Parathyroid adenoma (tissue), 2 donors: ENCODE measurements at regions not wholly inside any gene's neighbourhood (a gene's known extent, or its start where the extent isn't known, plus 50 kb on each side); places are given as distances from the start of the nearest gene placed in this dataset.

Experiments
- H2AFZ ChIP-seq: fragments of 300-600 bp; sonication (generic); one replicate; pipeline ENCODE4 v1.7.0; 2017; ENCODE audit warnings: antibody characterized with exemption, mild to moderate bottlenecking
- H3K27ac ChIP-seq: fragments of 300-600 bp; sonication (generic); one replicate; pipeline ENCODE4 v1.7.0; 2017
- H3K27me3 ChIP-seq: fragments of 300-600 bp; sonication (generic); one replicate; pipeline ENCODE4 v1.7.0; 2017; ENCODE audit warnings: low read length; ENCODE audit not compliant: control insufficient read depth, insufficient read depth
- H3K36me3 ChIP-seq: fragments of 300-600 bp; sonication (generic); one replicate; pipeline ENCODE4 v1.7.0; 2017; ENCODE audit warnings: low read length; ENCODE audit not compliant: control insufficient read depth, insufficient read depth
- H3K4me1 ChIP-seq: fragments of 300-600 bp; sonication (generic); one replicate; pipeline ENCODE4 v1.7.0; 2017; ENCODE audit warnings: control low read depth
- H3K4me2 ChIP-seq: fragments of 300-600 bp; sonication (generic); one replicate; pipeline ENCODE4 v1.7.0; 2017; ENCODE audit warnings: low read length
- H3K4me3 ChIP-seq: fragments of 300-600 bp; sonication (generic); one replicate; pipeline ENCODE4 v1.7.0; 2017; ENCODE audit warnings: low read depth, low read length
- H3K79me2 ChIP-seq: fragments of 300-600 bp; sonication (generic); one replicate; pipeline ENCODE4 v1.7.0; 2017; ENCODE audit warnings: control low read depth
- H3K9ac ChIP-seq: fragments of 300-600 bp; sonication (generic); one replicate; pipeline ENCODE4 v1.7.0; 2017; ENCODE audit warnings: mild to moderate bottlenecking
- H3K9me3 ChIP-seq: fragments of 300-600 bp; sonication (generic); one replicate; pipeline ENCODE4 v1.7.0; 2017; ENCODE audit warnings: low read length; ENCODE audit not compliant: control insufficient read depth
- CTCF ChIP-seq: fragments of 300-600 bp; sonication (generic); IDR thresholded peaks from one replicate; pipeline ENCODE4 v1.7.0; 2017; ENCODE audit warnings: antibody characterized with exemption, mild to moderate bottlenecking
- donor health status: primary hyperparathyroidism.

GRCh38 chr13:104577071-104577815 lies 1511.0 kb upstream of the SLC10A2 start:
- H3K9ac ChIP-seq: no peak overlapping the region
- no peak overlapping the region for H3K27ac ChIP-seq
- no peak for TF ChIP-seq CTCF
- H3K4me3 ChIP-seq: no peak overlapping the region
- no peaks in the 10 kb centered on the region for H3K36me3 ChIP-seq
- H3K4me2 ChIP-seq: no peak overlapping the region
- no peak overlapping the region for H2AFZ ChIP-seq
- H3K4me1 ChIP-seq: no peaks in the 10 kb centered on the region
- no peaks in the 10 kb centered on the region for H3K27me3 ChIP-seq
- H3K79me2 ChIP-seq: no peaks in the 10 kb centered on the region
- no peaks in the 10 kb centered on the region for H3K9me3 ChIP-seq

- Histone ChIP-seq H3K4me2 (no peak overlapping the region), H3K36me3 (no peaks in the 10 kb centered on the region), H3K27me3 (no peaks in the 10 kb centered on the region), H3K27ac (no peak overlapping the region), H3K4me1 (no peaks in the 10 kb centered on the region), H2AFZ (no peak overlapping the region), H3K4me3 (no peak overlapping the region), H3K9ac (no peak overlapping the region), H3K9me3 (no peaks in the 10 kb centered on the region), H3K79me2 (no peaks in the 10 kb centered on the region)
- TF ChIP-seq CTCF: no peak
Observed at GRCh38 chr13:104571893-104572229, 1505.6 kb upstream of the SLC10A2 start.

- Histone ChIP-seq H3K27me3 (no peaks in the 10 kb centered on the region), H3K9ac (no peak overlapping the region), H3K4me1 (no peaks in the 10 kb centered on the region), H3K27ac (no peak overlapping the region), H3K79me2 (no peaks in the 10 kb centered on the region), H2AFZ (peak overlapping the region; percentile 46), H3K9me3 (no peaks in the 10 kb centered on the region), H3K4me3 (no peak overlapping the region), H3K4me2 (no peak overlapping the region), H3K36me3 (no peaks in the 10 kb centered on the region)
- peak; percentile 65 for TF ChIP-seq CTCF
Observed at GRCh38 chr13:104571161-104571892, 1505.1 kb upstream of the SLC10A2 start.

GRCh38 chr13:104567114-104567513 lies 1500.9 kb upstream of the SLC10A2 start:
- no peaks in the 10 kb centered on the region for H3K4me1 ChIP-seq
- TF ChIP-seq CTCF: no peak
- H3K27me3 ChIP-seq: no peaks in the 10 kb centered on the region
- H3K9ac ChIP-seq: no peak overlapping the region
- no peak overlapping the region for H3K4me3 ChIP-seq
- H2AFZ ChIP-seq: no peak overlapping the region
- no peaks in the 10 kb centered on the region for H3K9me3 ChIP-seq
- H3K4me2 ChIP-seq: no peak overlapping the region
- H3K79me2 ChIP-seq: no peaks in the 10 kb centered on the region
- H3K36me3 ChIP-seq: no peaks in the 10 kb centered on the region
- no peak overlapping the region for H3K27ac ChIP-seq

GRCh38 chr13:104565888-104566287 lies 1499.7 kb upstream of the SLC10A2 start:
- Histone ChIP-seq H3K9me3 (no peaks in the 10 kb centered on the region), H3K9ac (no peak overlapping the region), H3K79me2 (no peaks in the 10 kb centered on the region), H3K4me3 (no peak overlapping the region), H2AFZ (no peak overlapping the region), H3K27ac (no peak overlapping the region), H3K4me2 (no peak overlapping the region), H3K36me3 (no peaks in the 10 kb centered on the region), H3K4me1 (no peaks in the 10 kb centered on the region), H3K27me3 (no peaks in the 10 kb centered on the region)
- no peak for TF ChIP-seq CTCF
